HepG2 (cell line): ENCODE measurements at regions not wholly inside any gene's neighbourhood (a gene's known extent, or its start where the extent isn't known, plus 50 kb on each side); places are given as distances from the start of the nearest gene placed in this dataset.

ENCODE experiments used
- ARID2 ChIP-seq: sonication (generic); formaldehyde crosslinking; IDR thresholded peaks from 2 replicates; pipeline ENCODE4 v1.8.1; 2022; ENCODE audit warnings: mild to moderate bottlenecking, missing genetic modification reagents, borderline replicate concordance
- FOXJ3 ChIP-seq: sonication (generic); formaldehyde crosslinking; IDR thresholded peaks from 2 replicates; pipeline ENCODE4 v1.4.0; 2020; ENCODE audit warnings: missing genetic modification reagents, mild to moderate bottlenecking, borderline replicate concordance
- FOXK1 ChIP-seq: sonication (generic); formaldehyde crosslinking; IDR thresholded peaks from 2 replicates; pipeline ENCODE4 v1.4.0; 2020; ENCODE audit warnings: low read depth, missing genetic modification reagents, borderline replicate concordance
- GTF2F1 ChIP-seq: fragments of 150-350 bp; IDR thresholded peaks from 2 replicates; pipeline ENCODE4 v1.6.1; 2014; ENCODE audit warnings: low read length
- HOXA5 ChIP-seq: sonication (generic); formaldehyde crosslinking; IDR thresholded peaks from 2 replicates; pipeline ENCODE4 v1.4.0; 2020; ENCODE audit warnings: missing genetic modification reagents
- ISX ChIP-seq: sonication (generic); formaldehyde crosslinking; conservative IDR thresholded peaks from 2 replicates; pipeline ENCODE4 v1.5.0; 2020; ENCODE audit warnings: missing genetic modification reagents
- MEIS1 ChIP-seq: sonication (generic); formaldehyde crosslinking; IDR thresholded peaks from 2 replicates; pipeline ENCODE4 v1.9.0; 2021; ENCODE audit warnings: mild to moderate bottlenecking, missing genetic modification reagents, moderate library complexity, borderline replicate concordance
- MIER2 ChIP-seq: IDR thresholded peaks from 2 replicates; pipeline ENCODE4 v1.6.1; 2016; ENCODE audit warnings: missing biosample characterization, missing genetic modification reagents
- MIXL1 ChIP-seq: IDR thresholded peaks from 2 replicates; pipeline ENCODE4 v1.6.1; 2016
- MTA3 ChIP-seq: sonication (generic); formaldehyde crosslinking; IDR thresholded peaks from 2 replicates; pipeline ENCODE4 v1.4.0; 2020; ENCODE audit warnings: missing genetic modification reagents
- NCOA5 ChIP-seq: sonication (generic); formaldehyde crosslinking; IDR thresholded peaks from 2 replicates; pipeline ENCODE4 v1.4.0; 2020; ENCODE audit warnings: missing genetic modification reagents
- TARDBP ChIP-seq: sonication (generic); formaldehyde crosslinking; IDR thresholded peaks from 2 replicates; pipeline ENCODE4 v1.8.0; 2022; ENCODE audit warnings: mild to moderate bottlenecking, missing genetic modification reagents
- TBX3 ChIP-seq: fragments of 450-650 bp; IDR thresholded peaks from 2 replicates; pipeline ENCODE4 v1.6.1; 2017; ENCODE audit warnings: antibody characterized with exemption, mild to moderate bottlenecking, inconsistent platforms, borderline replicate concordance
- ZNF143 ChIP-seq: sonication (generic); formaldehyde crosslinking; IDR thresholded peaks from 2 replicates; pipeline ENCODE4 v1.4.0; 2020; ENCODE audit warnings: missing genetic modification reagents
- ZNF432 ChIP-seq: sonication (generic); formaldehyde crosslinking; IDR thresholded peaks from 2 replicates; pipeline ENCODE4 v1.5.0; 2020; ENCODE audit warnings: missing genetic modification reagents, mild to moderate bottlenecking, borderline replicate concordance
- ZNF546 ChIP-seq: sonication (generic); formaldehyde crosslinking; conservative IDR thresholded peaks from 2 replicates; pipeline ENCODE4 v1.8.1; 2023; ENCODE audit warnings: mild to moderate bottlenecking, missing genetic modification reagents
- ZNF567 ChIP-seq: sonication (generic); formaldehyde crosslinking; IDR thresholded peaks from 2 replicates; pipeline ENCODE4 v1.8.1; 2023; ENCODE audit warnings: mild to moderate bottlenecking, missing genetic modification reagents, borderline replicate concordance
- ZNF574 ChIP-seq: sonication (generic); formaldehyde crosslinking; IDR thresholded peaks from 2 replicates; pipeline ENCODE4 v1.4.0; 2020; ENCODE audit warnings: missing genetic modification reagents
- ZNF619 ChIP-seq: sonication (generic); formaldehyde crosslinking; IDR thresholded peaks from 2 replicates; pipeline ENCODE4 v1.4.0; 2020; ENCODE audit warnings: mild to moderate bottlenecking, missing genetic modification reagents
- ZNF784 ChIP-seq: sonication (generic); formaldehyde crosslinking; IDR thresholded peaks from 2 replicates; pipeline ENCODE4 v1.5.1; 2020; ENCODE audit warnings: missing genetic modification reagents, mild to moderate bottlenecking, borderline replicate concordance
- TF ChIP-seq, protein P1 (sequence below): sonication (generic); formaldehyde crosslinking; IDR thresholded peaks from 2 replicates; pipeline ENCODE4 v1.5.0; 2020; ENCODE audit warnings: missing genetic modification reagents
- TF ChIP-seq, protein P2 (sequence below): sonication (generic); formaldehyde crosslinking; IDR thresholded peaks from 2 replicates; pipeline ENCODE4 v1.8.1; 2023; ENCODE audit warnings: mild to moderate bottlenecking, missing genetic modification reagents
- TF ChIP-seq, protein P3 (sequence below): sonication (generic); formaldehyde crosslinking; IDR thresholded peaks from 2 replicates; pipeline ENCODE4 v1.4.0; 2020; ENCODE audit warnings: mild to moderate bottlenecking, low read depth, missing genetic modification reagents

- TF ChIP-seq ZNF784 (CRISPR knock-in tag): 0 out of 2 replicates have a peak, but pooled peaks have one; percentile 33
- TF ChIP-seq, protein P1, sequence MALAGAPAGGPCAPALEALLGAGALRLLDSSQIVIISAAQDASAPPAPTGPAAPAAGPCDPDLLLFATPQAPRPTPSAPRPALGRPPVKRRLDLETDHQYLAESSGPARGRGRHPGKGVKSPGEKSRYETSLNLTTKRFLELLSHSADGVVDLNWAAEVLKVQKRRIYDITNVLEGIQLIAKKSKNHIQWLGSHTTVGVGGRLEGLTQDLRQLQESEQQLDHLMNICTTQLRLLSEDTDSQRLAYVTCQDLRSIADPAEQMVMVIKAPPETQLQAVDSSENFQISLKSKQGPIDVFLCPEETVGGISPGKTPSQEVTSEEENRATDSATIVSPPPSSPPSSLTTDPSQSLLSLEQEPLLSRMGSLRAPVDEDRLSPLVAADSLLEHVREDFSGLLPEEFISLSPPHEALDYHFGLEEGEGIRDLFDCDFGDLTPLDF: no peak
- no peak for TF ChIP-seq MIER2 (CRISPR knock-in tag)
- no peak for TF ChIP-seq MIXL1
- TF ChIP-seq TARDBP: 0 out of 2 replicates have a peak, but pooled peaks have one; percentile 55
- TF ChIP-seq TBX3: no peak
- no peak for TF ChIP-seq FOXK1 (CRISPR knock-in tag)
- no peak for TF ChIP-seq ISX (CRISPR knock-in tag)
- TF ChIP-seq ZNF546 (CRISPR knock-in tag): 0 out of 2 replicates have a peak, but pooled peaks have one; percentile 56
- TF ChIP-seq ZNF567 (CRISPR knock-in tag): no peak
- TF ChIP-seq ARID2: no peak
- TF ChIP-seq ZNF143 (CRISPR knock-in tag): no peak
- TF ChIP-seq HOXA5 (CRISPR knock-in tag): no peak
- TF ChIP-seq FOXJ3 (CRISPR knock-in tag): no peak
- no peak for TF ChIP-seq NCOA5 (CRISPR knock-in tag)
- TF ChIP-seq, protein P2, sequence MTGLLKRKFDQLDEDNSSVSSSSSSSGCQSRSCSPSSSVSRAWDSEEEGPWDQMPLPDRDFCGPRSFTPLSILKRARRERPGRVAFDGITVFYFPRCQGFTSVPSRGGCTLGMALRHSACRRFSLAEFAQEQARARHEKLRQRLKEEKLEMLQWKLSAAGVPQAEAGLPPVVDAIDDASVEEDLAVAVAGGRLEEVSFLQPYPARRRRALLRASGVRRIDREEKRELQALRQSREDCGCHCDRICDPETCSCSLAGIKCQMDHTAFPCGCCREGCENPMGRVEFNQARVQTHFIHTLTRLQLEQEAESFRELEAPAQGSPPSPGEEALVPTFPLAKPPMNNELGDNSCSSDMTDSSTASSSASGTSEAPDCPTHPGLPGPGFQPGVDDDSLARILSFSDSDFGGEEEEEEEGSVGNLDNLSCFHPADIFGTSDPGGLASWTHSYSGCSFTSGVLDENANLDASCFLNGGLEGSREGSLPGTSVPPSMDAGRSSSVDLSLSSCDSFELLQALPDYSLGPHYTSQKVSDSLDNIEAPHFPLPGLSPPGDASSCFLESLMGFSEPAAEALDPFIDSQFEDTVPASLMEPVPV (CRISPR knock-in tag): no peak
- no peak for TF ChIP-seq MTA3 (CRISPR knock-in tag)
- TF ChIP-seq ZNF574: no peak
- TF ChIP-seq, protein P3, sequence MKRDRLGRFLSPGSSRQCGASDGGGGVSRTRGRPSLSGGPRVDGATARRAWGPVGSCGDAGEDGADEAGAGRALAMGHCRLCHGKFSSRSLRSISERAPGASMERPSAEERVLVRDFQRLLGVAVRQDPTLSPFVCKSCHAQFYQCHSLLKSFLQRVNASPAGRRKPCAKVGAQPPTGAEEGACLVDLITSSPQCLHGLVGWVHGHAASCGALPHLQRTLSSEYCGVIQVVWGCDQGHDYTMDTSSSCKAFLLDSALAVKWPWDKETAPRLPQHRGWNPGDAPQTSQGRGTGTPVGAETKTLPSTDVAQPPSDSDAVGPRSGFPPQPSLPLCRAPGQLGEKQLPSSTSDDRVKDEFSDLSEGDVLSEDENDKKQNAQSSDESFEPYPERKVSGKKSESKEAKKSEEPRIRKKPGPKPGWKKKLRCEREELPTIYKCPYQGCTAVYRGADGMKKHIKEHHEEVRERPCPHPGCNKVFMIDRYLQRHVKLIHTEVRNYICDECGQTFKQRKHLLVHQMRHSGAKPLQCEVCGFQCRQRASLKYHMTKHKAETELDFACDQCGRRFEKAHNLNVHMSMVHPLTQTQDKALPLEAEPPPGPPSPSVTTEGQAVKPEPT (CRISPR knock-in tag): no peak
- no peak for TF ChIP-seq MEIS1 (CRISPR knock-in tag)
- no peak for TF ChIP-seq ZNF432 (CRISPR knock-in tag)
- TF ChIP-seq ZNF619 (CRISPR knock-in tag): 0 out of 2 replicates have a peak, but pooled peaks have one; percentile 38
- TF ChIP-seq GTF2F1: no peak
These were observed 107.7 kb downstream of the ARF6 start (continued) for GRCh38 chr14:50000380-50001150.
